ENCODE measurements at regions not wholly inside any gene's neighbourhood (a gene's known extent, or its start where the extent isn't known, plus 50 kb on each side); places are given as distances from the start of the nearest gene placed in this dataset.
A peak's percentile ranks its signal among the peaks of the same experiment; 100 is the strongest.

GRCh38 chr14:21933681-21934080 is 260.1 kb upstream of the OR4E1 start:
- TF ChIP-seq, protein P1, sequence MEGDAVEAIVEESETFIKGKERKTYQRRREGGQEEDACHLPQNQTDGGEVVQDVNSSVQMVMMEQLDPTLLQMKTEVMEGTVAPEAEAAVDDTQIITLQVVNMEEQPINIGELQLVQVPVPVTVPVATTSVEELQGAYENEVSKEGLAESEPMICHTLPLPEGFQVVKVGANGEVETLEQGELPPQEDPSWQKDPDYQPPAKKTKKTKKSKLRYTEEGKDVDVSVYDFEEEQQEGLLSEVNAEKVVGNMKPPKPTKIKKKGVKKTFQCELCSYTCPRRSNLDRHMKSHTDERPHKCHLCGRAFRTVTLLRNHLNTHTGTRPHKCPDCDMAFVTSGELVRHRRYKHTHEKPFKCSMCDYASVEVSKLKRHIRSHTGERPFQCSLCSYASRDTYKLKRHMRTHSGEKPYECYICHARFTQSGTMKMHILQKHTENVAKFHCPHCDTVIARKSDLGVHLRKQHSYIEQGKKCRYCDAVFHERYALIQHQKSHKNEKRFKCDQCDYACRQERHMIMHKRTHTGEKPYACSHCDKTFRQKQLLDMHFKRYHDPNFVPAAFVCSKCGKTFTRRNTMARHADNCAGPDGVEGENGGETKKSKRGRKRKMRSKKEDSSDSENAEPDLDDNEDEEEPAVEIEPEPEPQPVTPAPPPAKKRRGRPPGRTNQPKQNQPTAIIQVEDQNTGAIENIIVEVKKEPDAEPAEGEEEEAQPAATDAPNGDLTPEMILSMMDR (conservative IDR thresholded peaks at IDR 0.05), result peak; percentile 57
- no peak for TF ChIP-seq EZH2 (IDR thresholded peaks at IDR 0.05; ENCODE audit: low read depth)

Data from PC-9 (cell line).